HG03354 (cell line): ENCODE measurements at regions not wholly inside any gene's neighbourhood (a gene's known extent, or its start where the extent isn't known, plus 50 kb on each side); places are given as distances from the start of the nearest gene placed in this dataset.

Source experiments
- ATAC-seq: cut with Tn5 transposase; IDR thresholded peaks from one replicate; pipeline ENCODE4 v1.9.1; 2021; ENCODE audit warnings: mild to moderate bottlenecking; ENCODE audit not compliant: unreplicated experiment, poor library complexity, severe bottlenecking

- no peak for ATAC-seq
Observed at GRCh38 chr2:156112323-156112722, 220.2 kb downstream of the NR4A2 start.

- ATAC-seq: peak; percentile 100
Observed at GRCh38 chr2:156110890-156111289, 221.6 kb downstream of the NR4A2 start.

- ATAC-seq: no peak
Observed at GRCh38 chr2:156099382-156099781, 233.1 kb downstream of the NR4A2 start.

GRCh38 chr2:156098506-156098905 lies 234.0 kb downstream of the NR4A2 start:
- no peak for ATAC-seq

- ATAC-seq: no peak
Observed at GRCh38 chr2:156088587-156088986, 243.9 kb downstream of the NR4A2 start.

GRCh38 chr2:156087875-156088274 lies 244.6 kb downstream of the NR4A2 start:
- ATAC-seq: peak; percentile 52

GRCh38 chr2:156083763-156084493 lies 248.6 kb downstream of the NR4A2 start:
- ATAC-seq: no peak

- no peak for ATAC-seq
Observed at GRCh38 chr2:156079845-156080244, 252.7 kb downstream of the NR4A2 start.

- ATAC-seq: peak; percentile 55
Observed at GRCh38 chr2:156077041-156077742, 255.3 kb downstream of the NR4A2 start.

GRCh38 chr2:156065912-156066311 lies 266.6 kb downstream of the NR4A2 start:
- no peak for ATAC-seq

GRCh38 chr2:156064540-156064939 lies 268.0 kb downstream of the NR4A2 start:
- ATAC-seq: no peak

- no peak for ATAC-seq
Observed at GRCh38 chr2:156057647-156058046, 274.9 kb downstream of the NR4A2 start.

GRCh38 chr2:156054983-156055382 lies 277.5 kb downstream of the NR4A2 start:
- ATAC-seq: no peak

- ATAC-seq: no peak
Observed at GRCh38 chr2:156046900-156047299, 285.6 kb downstream of the NR4A2 start.

GRCh38 chr2:156042895-156043294 lies 289.6 kb downstream of the NR4A2 start:
- no peak for ATAC-seq

GRCh38 chr2:156038021-156038420 lies 294.5 kb downstream of the NR4A2 start:
- no peak for ATAC-seq

GRCh38 chr2:156037482-156037881 lies 295.0 kb downstream of the NR4A2 start:
- ATAC-seq: no peak

- no peak for ATAC-seq
Observed at GRCh38 chr2:156031121-156031520, 301.4 kb downstream of the NR4A2 start.

- ATAC-seq: peak; percentile 60
Observed at GRCh38 chr2:156023229-156023869, 309.2 kb downstream of the NR4A2 start.

- ATAC-seq: no peak
Observed at GRCh38 chr2:156021146-156022040, 311.1 kb downstream of the NR4A2 start.
